NCI-H774 (cell line): ENCODE measurements at regions not wholly inside any gene's neighbourhood (a gene's known extent, or its start where the extent isn't known, plus 50 kb on each side); places are given as distances from the start of the nearest gene placed in this dataset.
"Not testable (repeated sequence)": the region's sequence is repeated elsewhere in the genome, so short reads cannot be mapped to it uniquely, and the experiment has no call there.

Experiments
- DNase-seq: peaks from one replicate; lab custom pipeline; 2025; lab: John Stamatoyannopoulos, UW

DNA sequence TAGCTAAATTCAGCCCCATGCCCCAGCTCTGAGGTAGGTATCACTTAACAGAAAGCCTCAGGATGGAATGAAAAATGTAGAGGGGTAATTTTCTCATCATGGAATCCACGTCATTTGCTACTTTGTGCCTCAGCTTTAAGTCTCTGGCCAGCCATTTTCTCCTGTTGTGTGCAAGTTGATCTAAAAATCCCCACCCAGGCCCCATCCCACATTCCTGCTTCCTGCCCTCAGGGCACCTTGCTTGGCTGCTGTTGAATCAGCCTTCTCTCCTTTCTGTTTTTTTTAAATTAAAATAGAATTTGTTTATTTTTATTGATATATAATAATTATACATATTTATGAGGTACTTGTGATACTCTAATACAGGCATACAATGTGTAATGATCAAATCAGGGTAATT is 179.9 kb upstream of the TSHZ3 start:
- DNase-seq = no peak

DNA sequence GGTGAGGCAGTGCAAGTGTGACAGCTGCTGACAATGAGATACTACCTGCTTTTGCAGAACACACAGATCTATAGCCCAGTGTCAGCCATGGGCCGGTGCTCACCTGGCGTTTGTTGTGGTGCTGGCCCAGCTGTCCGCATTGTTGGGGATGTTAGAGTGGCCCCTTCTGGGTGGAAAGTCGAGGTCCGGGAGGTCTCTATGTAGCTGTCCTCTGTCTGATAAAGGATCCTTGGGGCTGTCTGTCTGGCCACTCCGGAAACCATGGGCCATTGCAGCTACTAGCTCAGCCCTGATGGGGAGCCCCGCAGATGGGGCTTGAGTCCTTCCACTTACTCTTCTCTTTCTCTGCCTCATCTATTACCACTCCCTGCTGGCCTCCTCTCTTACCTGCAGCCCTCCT is 181.5 kb upstream of the TSHZ3 start:
- DNase-seq = no peak

DNA sequence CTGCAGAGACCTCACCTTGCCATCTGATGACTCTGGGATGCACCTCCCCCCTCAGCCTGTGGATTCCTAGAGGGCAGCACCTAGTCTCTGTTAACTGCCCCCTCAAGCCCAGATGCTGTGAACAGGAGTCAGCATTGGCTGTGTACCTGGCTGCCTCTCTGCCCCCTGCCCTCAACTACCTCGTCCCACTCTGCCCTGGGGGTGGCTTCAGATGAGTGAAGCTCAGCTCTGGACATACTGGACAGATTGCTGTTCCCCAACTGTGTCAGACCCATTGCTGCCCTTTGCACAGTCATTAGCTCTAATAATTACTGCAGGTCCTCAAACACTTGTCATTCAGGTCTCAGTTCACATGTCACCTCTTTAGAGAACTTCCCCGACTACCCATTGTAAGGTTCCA is 182.1 kb upstream of the TSHZ3 start:
- no peak for DNase-seq

DNA sequence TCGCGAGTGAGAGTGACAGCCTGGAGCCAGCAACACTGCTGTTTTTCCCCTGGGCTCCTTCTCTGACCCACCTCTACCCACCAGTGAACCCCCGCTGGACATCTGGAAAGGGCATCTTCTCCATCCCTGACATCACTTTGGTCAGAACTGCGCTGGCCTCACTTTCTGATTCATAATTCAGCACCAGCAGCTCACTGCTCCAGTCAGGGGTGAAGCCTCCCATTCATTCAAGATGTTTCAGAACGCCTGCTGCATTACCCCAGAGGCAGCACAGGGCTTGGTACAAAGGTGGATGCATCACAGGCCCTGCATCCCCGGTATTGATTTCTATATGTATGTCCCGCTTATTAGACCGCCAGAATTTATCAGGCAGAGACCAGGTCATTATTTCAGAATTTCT is 182.8 kb upstream of the TSHZ3 start:
- no peak for DNase-seq

DNA sequence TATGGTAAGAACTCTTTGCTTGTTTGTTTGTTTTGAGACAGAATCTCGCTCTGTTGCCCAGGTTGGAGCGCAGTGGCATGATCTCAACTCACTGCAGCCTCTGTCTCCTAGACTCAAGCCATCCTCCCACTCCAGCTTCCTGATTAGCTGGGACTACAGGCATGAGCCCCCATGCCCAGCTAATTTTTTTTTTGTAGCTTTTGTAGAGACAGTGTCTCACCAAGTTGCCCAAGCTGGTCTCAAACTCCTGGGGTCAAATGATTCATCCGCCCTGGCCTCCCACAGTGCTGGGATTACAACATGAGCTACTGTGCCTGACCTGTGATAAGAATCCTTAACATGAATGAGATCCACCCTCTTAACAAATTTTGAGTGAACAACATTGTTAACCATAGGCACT is 183.9 kb upstream of the TSHZ3 start:
- no peak for DNase-seq

DNA sequence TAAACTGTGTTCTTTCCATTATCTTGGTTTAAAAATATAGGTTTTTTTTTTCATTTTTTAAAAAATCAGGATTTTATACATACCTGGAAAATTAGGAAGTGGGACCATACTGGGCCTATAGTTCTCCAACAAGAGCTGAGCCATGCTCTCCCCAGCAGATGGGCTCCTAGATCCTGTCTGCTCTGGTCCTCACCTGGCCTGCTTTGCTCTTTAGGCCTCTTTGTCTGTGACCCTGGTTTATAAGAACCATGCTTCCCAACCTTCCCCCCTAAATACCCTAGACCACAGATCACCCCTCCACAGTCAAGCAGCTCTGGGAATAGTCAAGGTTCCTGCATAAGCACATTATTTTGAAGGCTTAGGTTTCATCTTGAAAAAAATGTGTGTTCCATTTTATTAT is 185.0 kb upstream of the TSHZ3 start:
- DNase-seq = no peak

DNA sequence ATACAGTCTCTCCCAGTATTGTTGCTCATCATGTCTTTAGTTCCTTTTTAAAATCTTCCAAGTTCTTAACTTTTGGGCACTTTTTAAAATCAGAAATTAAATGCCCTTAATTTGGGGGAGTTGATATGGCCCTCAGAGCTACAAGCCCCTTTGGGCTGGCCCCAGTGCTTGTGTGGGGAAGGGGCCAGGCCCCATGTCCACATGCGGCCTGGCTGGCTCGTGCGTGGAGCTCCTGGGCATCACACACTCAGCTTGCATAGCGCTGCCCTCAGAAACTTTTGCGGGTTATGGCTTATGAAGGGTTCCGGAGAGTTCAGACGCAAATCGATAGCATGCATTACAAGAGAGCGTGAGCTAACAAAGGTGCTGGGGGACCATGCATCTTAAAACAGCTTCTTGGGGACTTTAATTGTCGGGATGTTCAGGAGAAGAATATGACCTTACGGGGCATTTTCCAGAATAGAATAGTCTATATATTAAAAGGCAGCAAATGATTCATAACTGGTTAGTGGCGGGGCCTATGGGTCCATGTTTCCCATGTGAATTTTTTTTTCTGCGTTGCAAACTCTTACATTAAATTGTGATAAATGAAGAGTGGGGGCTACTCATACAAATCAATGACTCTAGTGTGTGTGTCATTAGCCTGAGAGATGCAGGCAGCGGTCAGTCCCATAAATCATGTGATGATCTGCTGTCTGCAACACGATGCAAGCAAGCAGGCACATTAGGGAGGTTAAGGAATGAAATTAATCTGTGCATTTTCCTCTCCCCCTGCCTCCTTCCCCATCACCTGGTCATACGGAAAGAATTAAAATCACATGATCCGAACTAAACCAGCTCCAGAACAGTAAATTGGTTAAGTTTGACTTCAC is 185.8 kb upstream of the TSHZ3 start:
- DNase-seq = no peak

DNA sequence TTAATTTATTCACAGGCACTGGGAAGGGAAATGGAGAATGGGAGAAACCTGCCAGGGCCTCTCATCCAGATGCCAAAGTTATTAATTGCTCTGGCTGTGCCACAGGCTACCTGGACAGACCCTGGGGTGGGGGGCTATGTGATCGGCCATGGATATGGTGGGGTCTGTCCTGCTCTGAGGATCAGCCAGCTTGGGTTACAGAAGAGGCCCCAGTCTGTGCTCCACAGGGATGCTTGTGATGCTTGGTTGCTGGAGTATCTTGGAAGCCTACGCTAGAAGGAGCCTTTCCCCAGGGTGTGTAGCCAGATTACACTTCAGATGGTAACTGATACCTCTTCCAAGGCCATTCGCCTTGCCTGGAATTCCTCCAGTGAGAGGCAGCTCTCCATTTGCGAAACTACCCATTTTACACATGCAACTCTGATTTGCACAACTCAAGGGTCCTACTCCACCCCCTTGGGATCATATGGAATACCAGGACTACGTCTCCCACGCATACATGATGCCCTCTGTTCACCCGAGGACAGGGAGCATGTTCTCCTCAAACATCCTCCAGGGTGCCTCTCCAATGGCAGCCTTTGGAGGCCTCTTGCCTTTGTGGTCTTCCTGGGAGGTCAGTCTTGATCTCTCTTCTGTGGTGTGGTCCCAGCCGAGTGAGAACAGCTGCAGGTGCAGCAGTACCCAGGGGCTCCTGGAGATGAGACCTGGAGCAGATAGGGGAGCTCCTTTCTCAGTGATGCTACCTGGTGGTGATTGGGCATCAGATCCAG is 186.6 kb upstream of the TSHZ3 start:
- no peak for DNase-seq

DNA sequence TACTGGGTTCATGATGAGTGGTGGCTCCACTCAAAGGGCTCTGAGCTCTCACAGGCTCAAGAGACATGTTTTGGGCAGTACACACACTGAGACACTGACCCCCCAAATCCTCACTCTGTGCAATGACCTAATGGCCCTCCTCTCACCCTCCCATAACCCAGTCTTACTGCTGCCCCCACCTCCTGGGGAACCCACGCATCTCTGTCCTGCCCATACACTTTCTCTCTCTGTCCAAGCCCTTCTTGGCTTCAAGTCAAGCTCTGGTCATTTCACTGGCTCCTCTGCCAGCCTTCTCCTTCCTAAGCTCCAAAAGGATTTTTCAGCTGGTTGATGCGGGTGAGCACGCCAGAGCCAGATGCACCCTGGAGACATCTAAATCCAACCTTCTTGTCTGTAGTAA is 187.9 kb upstream of the TSHZ3 start:
- no peak for DNase-seq

DNA sequence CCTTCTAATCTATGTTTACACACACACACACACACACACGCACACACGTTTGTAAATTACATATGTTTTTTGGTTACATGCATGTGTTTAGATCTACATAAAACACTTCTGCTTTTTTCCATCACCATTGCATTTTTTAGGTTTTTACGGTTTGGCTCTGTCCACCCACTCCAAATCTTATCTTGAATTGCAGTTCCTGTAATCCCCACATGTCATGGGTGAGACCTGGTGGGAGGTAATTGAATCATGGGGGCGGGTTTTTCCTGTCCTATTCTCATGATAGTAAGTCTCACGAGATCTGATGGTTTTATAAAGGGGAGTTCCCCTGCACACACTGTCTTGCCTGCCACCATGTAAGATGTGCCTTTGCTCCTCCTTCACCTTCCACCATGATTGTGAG is 188.7 kb upstream of the TSHZ3 start:
- DNase-seq = not testable (repeated sequence)

DNA sequence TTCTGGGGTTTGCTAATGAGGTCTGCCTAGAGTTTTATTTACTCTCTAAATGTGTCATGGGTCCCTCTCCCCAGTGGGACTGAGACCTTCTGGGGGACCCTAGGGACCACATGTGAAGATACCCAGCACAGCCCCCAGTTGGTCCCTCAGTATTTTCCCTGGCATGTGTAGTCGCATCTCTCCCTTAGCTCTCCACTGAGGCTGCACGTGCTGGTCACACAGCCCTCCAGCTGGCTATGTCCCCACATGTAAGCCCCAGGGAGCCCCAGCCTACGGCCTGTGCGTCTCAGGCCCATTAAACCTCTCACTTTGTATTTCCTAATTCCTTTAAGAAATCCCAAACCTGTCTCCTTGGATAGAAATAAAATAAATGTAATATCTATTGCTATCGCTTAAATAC is 189.6 kb upstream of the TSHZ3 start:
- no peak for DNase-seq

DNA sequence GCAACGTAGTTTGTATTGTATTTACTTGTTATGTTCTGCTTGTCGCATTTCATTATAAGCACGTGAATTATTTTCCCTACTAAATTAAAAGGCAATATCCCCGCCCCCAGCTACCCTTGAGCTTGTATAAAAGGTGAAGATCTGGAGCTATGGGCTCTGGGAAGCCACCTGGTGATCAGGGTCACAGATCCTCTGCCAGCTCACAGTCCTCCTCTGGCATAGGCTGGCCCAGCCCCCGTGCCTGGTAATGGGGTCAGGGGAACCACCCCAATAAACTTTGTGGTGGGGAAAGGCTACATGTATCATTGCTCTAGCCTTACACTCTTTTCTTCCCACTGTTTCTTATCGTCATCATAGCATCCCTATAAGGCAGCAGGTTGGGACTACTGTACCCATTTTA is 190.2 kb upstream of the TSHZ3 start:
- no peak for DNase-seq

DNA sequence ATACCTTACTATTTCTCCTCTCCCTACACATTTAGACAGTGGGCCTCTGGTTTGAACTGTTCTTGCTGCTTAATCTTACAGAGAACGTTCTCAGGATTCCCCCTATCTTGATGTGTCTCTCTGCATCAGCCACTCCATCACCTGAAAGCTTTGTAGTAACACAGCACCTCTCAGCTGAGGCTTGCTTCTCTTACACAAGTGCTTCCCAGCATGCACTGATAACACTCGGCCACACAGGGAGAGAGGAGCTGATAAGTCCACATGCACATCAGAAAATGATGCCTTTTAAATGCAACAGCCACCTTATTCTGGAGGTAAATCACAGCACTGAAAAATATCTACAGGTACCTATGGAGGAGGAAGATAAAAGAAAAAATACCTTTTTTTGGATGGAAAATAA is 192.2 kb upstream of the TSHZ3 start:
- no peak for DNase-seq

DNA sequence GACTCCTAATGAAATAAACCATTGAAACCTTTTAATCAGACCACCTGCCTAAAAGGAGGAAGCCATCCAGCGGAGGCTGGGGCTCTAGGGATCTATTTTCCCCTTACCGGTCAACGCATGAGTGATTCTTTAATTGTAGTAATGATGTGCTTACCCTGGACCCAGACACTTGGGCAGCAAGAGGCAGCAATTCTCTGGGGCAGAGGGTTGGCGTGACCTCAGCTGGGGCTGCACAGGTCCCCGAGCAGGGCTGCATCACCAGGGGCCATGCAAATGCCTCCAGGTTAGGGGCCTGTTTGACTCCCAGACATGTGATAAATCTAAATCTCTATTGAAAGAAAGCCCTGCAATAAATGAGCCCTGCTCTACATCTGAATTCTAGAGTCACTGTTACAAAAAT is 194.2 kb upstream of the TSHZ3 start:
- no peak for DNase-seq

DNA sequence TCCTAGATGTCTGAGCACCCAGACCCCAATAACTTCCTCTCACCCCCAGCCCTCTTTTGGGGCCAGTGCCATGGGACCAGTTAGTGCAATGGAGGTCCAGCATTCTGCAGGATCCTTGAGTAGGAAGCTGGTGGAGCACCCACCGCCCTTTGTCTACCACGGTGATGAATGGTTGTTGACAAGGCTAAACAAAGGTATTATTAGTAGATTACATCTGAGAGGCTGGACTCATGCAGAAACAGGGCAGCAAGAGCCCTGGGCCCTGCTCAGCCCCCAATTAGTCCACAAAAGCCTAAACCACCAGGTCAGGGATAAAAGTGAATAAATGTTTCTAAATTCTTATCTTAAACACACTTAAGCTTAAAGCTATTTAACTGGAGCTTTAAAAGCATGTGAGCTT is 196.5 kb upstream of the TSHZ3 start:
- no peak for DNase-seq

DNA sequence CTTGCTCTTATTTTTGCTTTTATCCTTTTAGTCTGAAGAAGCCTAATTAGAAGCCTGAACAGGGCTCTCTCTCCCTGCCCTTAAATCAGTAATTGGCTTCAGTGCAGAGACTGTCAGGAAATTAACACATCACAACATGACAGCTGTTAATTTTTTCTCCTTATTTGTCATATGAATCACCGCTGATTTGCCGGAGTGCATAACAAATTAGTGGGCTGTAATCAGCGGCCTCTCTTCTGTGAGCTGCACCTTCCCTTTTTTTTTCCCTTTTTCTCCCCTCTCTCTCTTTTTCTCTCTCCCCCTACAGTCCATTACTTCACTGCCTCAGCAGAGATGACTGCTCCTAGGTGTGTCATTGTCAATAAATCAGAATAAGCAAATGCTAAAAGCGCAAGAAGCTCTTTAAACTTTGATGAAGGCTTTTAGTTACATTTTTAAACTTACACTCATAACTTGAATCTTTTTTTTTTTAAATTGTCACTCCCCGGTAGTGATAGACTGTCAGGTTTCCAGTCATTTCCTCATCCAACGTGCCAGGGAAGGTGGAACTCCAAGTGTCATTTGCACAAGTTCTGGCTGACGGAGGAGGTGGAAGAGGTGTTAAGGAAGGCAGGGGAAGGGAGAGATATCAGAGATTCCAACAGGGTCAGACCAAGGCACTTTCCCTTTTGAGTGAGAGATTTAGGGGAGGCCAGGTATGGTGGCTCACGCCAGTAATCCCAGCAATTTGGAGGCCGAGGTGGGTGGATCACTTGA is 197.1 kb upstream of the TSHZ3 start:
- DNase-seq = no peak

DNA sequence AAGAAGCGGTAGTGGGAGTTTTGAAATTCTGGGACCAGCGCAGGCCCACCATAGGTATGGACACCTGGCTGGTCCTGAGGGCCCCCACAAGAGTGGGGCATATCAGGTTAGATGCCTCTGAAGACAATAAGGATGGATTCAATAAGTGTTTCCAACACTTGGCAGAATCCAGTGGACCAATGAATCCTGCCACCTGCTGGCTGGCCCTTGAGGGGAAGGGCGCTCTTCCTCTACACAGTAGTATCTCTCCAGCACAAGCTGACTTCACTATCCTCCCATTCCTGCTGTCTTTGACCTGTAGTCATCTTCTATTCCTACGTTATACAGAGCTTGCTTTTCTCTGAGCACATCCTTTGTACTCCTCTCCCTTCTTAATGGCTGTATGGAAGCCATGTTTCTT is 199.7 kb upstream of the TSHZ3 start:
- no peak for DNase-seq

DNA sequence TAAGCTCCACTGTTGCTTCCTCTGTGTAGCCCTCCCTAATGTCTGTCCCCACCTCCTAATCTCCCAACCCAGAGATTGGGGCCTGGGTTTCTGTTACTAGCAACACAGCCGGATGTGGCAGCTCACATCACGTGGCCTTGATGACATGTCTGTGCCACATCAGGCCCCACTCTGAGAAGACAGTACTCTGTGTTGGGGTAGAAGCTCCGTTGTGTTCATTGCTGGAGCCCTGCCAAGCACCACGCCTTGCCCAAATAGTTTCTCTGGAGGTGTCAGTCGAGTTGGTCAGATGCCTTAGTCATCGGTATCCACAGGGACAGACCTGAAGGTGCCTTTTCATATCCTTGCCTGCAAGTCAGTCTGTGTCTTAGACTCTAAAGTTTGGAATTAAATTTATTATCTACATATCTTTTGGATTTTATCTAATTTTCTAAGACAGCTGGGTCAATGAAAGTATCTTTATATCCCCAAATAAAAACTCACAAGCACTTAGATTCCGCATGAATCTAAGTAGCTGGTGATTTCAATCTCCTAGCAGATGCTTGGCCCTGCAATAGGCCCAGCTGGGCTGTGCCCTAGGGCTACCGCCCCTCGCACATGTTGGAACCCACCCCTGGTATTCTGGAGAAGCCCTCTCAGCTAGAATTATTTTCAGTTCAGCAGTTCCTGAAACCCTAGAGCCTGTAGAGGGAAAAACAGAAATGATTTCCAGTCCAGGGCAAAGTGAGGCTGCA is 204.0 kb upstream of the TSHZ3 start:
- no peak for DNase-seq

DNA sequence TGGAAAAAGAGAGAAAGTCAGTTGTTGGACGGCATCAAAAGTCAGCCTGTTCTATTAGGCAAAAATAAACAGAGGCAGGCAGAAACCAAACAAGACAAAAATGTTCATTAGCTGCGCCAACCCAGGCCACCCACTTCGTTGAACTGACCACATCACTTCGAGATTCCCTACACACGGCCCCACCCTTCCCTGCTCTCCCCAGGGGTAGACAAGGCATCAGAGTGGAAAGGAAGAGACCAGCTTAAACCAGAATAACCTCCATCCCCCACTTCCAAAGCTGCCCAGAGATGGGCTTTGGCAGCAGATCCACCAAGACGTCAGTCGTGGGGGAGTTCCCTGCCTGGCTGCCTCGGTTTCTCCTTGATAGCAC is 204.6 kb upstream of the TSHZ3 start:
- DNase-seq = no peak

DNA sequence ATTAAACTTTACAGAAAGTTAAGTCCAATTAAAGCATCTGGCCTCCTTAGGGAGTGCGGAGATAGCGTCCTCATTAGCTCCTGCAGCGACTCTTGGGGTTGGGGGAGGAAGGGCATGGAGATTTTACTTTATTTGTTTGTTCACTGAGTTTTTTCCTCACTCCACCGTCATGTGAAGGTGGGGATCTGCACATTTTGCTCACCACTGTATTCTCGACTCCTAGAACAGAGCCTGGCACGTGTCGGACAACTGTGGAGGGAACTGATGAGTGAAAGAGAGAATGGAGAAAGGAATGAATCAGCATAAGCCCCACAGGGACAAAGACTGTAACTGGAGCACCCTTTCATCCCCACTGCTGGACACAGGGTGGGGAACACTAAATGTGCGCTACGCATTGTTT is 205.1 kb upstream of the TSHZ3 start:
- DNase-seq = no peak

DNA sequence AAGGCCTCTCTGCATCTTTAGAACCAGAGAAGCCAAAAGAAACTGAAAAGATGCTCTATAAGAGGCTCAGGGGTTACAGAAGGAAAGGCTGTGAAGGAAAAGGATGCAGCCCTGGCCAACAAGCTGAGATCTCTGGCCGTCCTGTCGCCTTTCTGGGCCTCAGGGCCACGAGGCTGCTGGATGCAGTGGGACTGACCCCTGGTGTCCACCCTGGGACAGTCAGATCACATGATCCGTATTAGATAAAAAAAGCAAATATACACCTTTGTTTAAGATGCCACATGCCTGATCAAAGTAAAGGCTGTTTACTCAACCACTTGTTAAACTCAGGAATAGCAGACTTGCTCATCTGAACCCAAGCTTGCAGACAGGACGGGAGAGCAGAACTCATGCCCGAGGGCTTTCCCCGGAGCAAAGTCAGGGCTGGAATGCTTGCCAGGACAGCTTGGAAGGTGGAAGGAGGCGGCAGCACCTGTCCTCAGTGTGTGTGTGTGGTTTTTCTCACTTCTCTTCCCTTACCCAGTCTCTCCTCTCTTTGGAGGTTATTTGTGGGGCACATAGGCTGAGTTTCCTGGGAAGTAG is 206.5 kb upstream of the TSHZ3 start:
- no peak for DNase-seq

DNA sequence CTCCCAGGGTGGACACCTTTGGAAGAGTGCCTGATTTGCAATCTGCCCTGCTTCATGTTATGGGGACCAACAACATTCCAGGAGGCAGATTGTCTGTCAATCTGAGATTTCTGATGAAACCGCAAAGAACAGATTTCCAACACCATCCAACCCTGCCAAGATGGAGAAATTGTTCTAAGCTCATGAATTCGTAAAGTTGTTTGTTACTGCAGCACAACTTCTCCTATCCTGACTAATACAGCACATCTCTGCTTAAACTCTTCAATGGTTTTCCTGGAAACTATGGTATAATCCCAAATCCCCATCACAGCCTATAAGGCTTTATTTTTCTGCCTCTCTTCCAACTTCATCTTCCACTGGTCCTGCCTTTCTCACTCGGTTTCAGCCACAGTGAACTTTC is 210.3 kb upstream of the TSHZ3 start:
- DNase-seq = no peak
